MCF 10A (cell line): ENCODE measurements at regions not wholly inside any gene's neighbourhood (a gene's known extent, or its start where the extent isn't known, plus 50 kb on each side); places are given as distances from the start of the nearest gene placed in this dataset.

ENCODE experiments used
- BruUV-seq: library from RNA; stranded (reverse); fragments of 400-500 nt; replicated peaks from 2 replicates; lab custom pipeline; 2021; lab: Mats Ljungman, UMichigan
- CTCF ChIA-PET: fragments of 300-600 bp; sonication (Branson Sonifier 250); formaldehyde crosslinking; extraction: SDS; loops from one replicate; lab custom pipeline; 2021; ENCODE audit warnings: antibody characterized with exemption, inconsistent platforms; lab: Yijun Ruan, JAX
- POLR2A ChIA-PET: fragments of 300-600, 350-650 bp; sonication (Branson Sonifier 250); formaldehyde crosslinking; extraction: SDS; loops from one replicate; lab custom pipeline; 2020; ENCODE audit warnings: antibody characterized with exemption, inconsistent platforms; lab: Yijun Ruan, JAX
- DNase-seq: peaks from one replicate; pipeline ENCODE4 v3.0.0-alpha.2; 2018; ENCODE audit not compliant: unreplicated experiment
- H3K27ac Mint-ChIP-seq: one replicate; pipeline ENCODE4 v1.8.0; 2022; ENCODE audit warnings: mild to moderate bottlenecking, low read depth, mixed read lengths; ENCODE audit not compliant: unreplicated experiment
- H3K27me3 Mint-ChIP-seq: one replicate; pipeline ENCODE4 v1.8.0; 2022; ENCODE audit warnings: mixed read lengths; ENCODE audit not compliant: insufficient read depth, unreplicated experiment
- H3K36me3 Mint-ChIP-seq: one replicate; pipeline ENCODE4 v1.8.0; 2022; ENCODE audit warnings: mild to moderate bottlenecking, moderate library complexity, mixed read lengths; ENCODE audit not compliant: insufficient read depth, unreplicated experiment
- H3K4me1 Mint-ChIP-seq: one replicate; pipeline ENCODE4 v1.8.0; 2022; ENCODE audit warnings: mixed read lengths; ENCODE audit not compliant: insufficient read depth, unreplicated experiment
- H3K4me3 Mint-ChIP-seq: one replicate; pipeline ENCODE4 v1.8.0; 2022; ENCODE audit warnings: mild to moderate bottlenecking, moderate library complexity, mixed read lengths; ENCODE audit not compliant: unreplicated experiment
- H3K9me3 Mint-ChIP-seq: one replicate; pipeline ENCODE4 v1.8.0; 2022; ENCODE audit warnings: mixed read lengths; ENCODE audit not compliant: unreplicated experiment
- CTCF ChIP-seq: fragments of 200-600 bp; IDR thresholded peaks from one replicate; pipeline ENCODE4 v1.8.0; 2022; ENCODE audit warnings: antibody characterized with exemption, mild to moderate bottlenecking; ENCODE audit not compliant: unreplicated experiment
- intact Hi-C: fragments of 100-400 bp; cut with micrococcal nuclease; formaldehyde crosslinking; loops from 2 replicates; pipeline ENCODE4 v1.14.1; 2022

- no peak for TF ChIP-seq CTCF
- no TSS peak for BruUV-seq
- Mint-ChIP-seq H3K27ac (no peak overlapping the region), H3K4me1 (no peaks in the 10 kb centered on the region), H3K9me3 (no peaks in the 10 kb centered on the region), H3K4me3 (no peak overlapping the region), H3K27me3 (no peaks in the 10 kb centered on the region), H3K36me3 (no peaks in the 10 kb centered on the region)
- no peak for DNase-seq
- POLR2A ChIA-PET = interaction anchor here (0.8 kb wide), 1 partner anchor 29 kb away, joined by 3 read pairs; no protein-coding TSS in a partner anchor
- intact Hi-C loops = no loop called here
- CTCF ChIA-PET = interaction anchor here (0.6 to 0.7 kb wide), 2 partner anchors 94 to 849 kb away, joined by 3 read pairs; no protein-coding TSS in a partner anchor
Observed at GRCh38 chr4:114226968-114227760, 247.7 kb upstream of the ARSJ start.

- intact Hi-C loops = no loop called here
- Mint-ChIP-seq H3K4me3 (no peak overlapping the region), H3K27me3 (no peaks in the 10 kb centered on the region), H3K36me3 (no peaks in the 10 kb centered on the region), H3K27ac (no peak overlapping the region), H3K9me3 (no peaks in the 10 kb centered on the region), H3K4me1 (no peaks in the 10 kb centered on the region)
- POLR2A ChIA-PET = interaction anchor here (0.6 to 0.8 kb wide), 2 partner anchors 65 to 285 kb away, joined by 3 read pairs; no protein-coding TSS in a partner anchor
- CTCF ChIA-PET = interaction anchor here (0.6 kb wide), 2 partner anchors 57 to 424 kb away, joined by 3 to 5 read pairs; no protein-coding TSS in a partner anchor
- no peak for DNase-seq
- no TSS peak for BruUV-seq
- TF ChIP-seq CTCF = no peak
Observed at GRCh38 chr4:114229706-114230105, 250.3 kb upstream of the ARSJ start.

GRCh38 chr4:114236171-114236769, 256.8 kb upstream of the ARSJ start:
- Mint-ChIP-seq H3K36me3 (no peaks in the 10 kb centered on the region), H3K27me3 (no peaks in the 10 kb centered on the region), H3K4me3 (no peak overlapping the region), H3K27ac (no peak overlapping the region), H3K9me3 (no peaks in the 10 kb centered on the region), H3K4me1 (no peaks in the 10 kb centered on the region)
- BruUV-seq = no TSS peak
- POLR2A ChIA-PET = interaction anchor here (1.2 kb wide), 1 partner anchor 14 kb away, joined by 3 read pairs; no protein-coding TSS in a partner anchor
- CTCF ChIA-PET = interaction anchor here (0.7 kb wide), 1 partner anchor 107 kb away, joined by 3 read pairs; no protein-coding TSS in a partner anchor
- intact Hi-C loops = no loop called here
- TF ChIP-seq CTCF = no peak
- DNase-seq = no peak

GRCh38 chr4:114237997-114238396, 258.6 kb upstream of the ARSJ start:
- H3K4me1 Mint-ChIP-seq = no peaks in the 10 kb centered on the region
- ChIA-PET POLR2A (no interaction called here), CTCF (interaction anchor here (0.6 kb wide), 1 partner anchor 403 kb away, joined by 3 read pairs; no protein-coding TSS in a partner anchor)
- TF ChIP-seq CTCF = no peak
- no peaks in the 10 kb centered on the region for H3K36me3 Mint-ChIP-seq
- no peak overlapping the region for H3K4me3 Mint-ChIP-seq
- intact Hi-C loops = no loop called here
- no peak overlapping the region for H3K27ac Mint-ChIP-seq
- DNase-seq = no peak
- H3K27me3 Mint-ChIP-seq = no peaks in the 10 kb centered on the region
- BruUV-seq = no TSS peak
- H3K9me3 Mint-ChIP-seq = no peaks in the 10 kb centered on the region
